Non-pigmented ciliary epithelial cell (primary cell): ENCODE measurements at regions not wholly inside any gene's neighbourhood (a gene's known extent, or its start where the extent isn't known, plus 50 kb on each side); places are given as distances from the start of the nearest gene placed in this dataset.
"Not testable (repeated sequence)": the region's sequence is repeated elsewhere in the genome, so short reads cannot be mapped to it uniquely, and the experiment has no call there.

ENCODE experiments used
- DNase-seq: peaks from one replicate; pipeline ENCODE4 v3.0.0-alpha.2; 2010; ENCODE audit warnings: low read depth

DNA sequence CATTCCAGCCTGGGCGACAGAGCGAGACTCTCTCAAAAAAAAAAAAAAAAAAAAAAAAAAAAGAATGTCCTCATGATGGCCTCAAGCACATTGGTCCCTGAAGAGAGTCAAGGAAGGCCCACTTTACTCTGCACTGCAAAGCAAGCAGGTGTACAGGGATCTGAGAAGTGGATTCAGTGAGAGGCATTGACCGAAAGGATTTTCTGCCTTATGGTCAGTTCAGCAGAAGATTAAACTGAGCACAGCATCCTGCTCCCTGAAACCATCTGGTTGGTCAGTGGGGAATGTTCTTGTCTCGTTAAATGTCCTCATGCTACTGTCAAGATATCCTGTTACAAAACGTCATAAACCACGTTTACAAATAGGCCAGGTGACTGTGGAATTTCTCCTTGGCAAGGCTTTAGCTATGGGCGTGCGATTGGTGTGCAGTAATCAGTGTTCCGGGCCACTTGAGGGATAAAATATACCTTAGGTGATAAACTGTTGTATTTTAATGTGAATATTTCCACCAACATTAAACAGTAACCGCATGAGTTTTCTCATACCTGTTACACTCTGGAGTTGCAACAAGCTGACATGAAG is 195.0 kb downstream of the ADRA2C start:
- DNase-seq = not testable (repeated sequence)

DNA sequence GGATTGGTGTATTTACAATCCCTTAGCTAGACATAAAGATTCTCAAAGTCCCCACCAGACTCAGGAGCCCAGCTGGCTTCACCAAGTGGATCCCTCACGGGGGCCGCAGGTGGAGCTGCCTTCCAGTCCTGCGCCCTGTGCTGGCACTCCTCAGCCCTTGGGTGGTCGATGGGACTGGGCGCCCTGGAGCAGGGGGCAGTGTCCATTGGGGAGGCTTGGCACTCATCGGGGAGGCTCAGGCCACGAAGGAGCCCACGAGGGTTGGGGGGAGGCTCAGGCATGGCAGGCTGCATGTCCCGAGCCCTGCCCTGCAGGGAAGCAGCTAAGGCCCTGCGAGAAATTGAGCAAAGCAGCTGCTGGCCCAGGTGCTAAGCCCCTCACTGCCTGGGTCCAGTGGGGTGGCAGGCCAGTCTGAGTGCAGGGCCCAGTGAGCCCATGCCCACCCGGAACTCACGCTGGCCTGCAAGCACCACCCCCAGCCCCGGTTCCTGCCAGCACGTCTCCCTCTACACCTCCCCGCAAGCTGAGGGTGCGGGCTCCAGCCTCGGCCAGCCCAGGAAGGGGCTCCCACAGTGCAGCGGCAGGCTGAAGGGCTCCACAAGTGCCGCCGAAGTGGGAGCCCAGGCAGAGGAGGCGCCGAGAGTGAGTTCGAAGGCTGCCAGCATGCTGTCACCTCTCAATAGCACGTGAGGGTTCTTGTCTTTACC is 198.5 kb downstream of the ADRA2C start:
- DNase-seq = not testable (repeated sequence)

DNA sequence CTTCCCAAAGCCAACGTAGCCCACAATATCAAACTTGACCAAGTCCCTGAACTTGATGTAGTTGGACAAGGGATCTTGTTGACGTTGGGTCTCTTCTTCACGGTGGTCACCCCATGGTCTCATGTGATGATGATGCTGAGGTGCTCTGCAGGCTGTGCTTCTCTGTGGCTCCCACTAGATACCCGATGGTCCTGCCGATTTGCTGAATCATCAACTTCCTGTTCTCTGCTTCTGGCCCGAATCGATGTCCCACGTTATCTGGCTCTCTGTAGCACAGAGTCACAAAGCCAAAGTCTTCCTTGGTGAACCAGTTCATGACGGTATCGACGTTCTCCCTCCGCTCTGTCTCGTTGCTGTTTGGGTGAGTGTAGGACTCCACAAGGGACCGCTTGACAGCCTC is 201.0 kb downstream of the ADRA2C start:
- not testable (repeated sequence) for DNase-seq

DNA sequence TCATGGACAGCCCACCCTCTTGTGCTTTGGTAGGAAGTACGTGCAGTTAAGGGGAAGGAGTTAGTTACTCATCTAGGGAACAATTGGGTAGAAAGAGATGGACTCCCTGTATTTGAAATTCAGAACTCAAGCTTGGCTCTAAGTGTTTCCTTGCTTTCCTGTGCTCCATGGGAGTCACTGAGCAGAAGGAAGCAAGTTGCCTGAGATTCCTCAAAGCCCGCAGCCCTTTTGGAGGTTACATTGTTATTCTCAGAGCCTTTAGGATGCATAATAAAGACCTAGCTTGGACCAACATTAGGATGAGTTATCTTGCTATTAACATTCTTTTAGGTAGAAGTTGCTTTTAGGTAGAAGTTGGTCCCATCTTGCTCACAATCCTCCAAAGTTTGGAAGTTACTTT is 206.4 kb downstream of the ADRA2C start:
- not testable (repeated sequence) for DNase-seq

DNA sequence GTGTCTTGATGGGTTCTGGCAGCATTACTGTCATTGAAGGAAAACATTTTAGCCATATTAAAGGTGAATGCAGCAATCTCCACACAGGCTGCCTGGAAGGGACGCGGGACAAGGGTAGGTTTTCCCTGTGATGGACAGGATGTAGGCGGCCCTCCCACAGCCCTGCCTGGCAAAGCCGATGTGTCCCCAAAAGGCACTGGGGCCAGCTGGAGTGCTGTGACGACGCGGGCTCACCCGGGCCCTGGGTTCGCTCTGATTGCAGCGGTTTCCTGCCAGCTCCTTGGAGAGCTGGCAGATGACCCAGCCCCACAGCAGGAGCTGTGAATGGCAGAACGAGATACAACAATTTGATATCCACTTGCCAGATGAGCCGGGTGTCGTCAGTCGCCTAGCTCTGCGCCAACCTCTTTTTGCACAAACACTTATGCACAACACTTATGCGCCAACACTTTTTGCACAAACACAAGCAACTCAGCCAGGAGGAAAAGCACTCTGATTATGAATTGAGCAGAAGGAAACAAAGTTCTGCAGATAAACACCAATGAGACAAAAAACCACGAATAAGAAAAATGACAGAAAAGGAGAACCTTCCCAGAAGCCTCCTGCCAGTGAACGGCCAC is 207.5 kb downstream of the ADRA2C start:
- not testable (repeated sequence) for DNase-seq

DNA sequence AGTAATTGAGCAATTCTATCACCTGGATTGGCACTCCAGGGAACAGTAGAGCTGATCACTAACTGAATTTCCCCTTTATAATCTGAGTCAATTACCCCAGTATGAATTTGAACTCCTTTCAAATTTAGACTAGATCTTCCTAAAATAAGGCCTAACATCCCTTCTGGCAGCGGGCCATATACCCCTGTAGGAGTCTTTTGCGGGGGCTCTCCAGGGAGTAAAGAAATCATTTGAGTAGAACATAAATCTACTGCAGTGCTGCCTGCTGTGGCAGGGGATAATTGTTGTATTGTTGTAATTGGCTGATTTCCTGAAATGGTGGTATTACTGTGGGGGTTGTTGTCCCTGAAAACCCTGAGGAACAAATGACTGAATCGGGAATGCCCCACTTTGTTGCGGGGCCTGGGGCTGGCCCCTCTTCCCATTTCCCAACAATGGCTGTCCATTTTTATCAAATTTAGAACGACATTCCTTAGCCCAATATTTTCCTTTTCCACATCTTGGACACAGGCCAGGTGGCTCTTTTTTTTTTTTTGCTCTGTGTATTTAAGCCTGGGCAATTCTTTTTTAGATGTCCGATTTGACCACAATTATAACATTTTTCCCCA is 217.4 kb downstream of the ADRA2C start:
- not testable (repeated sequence) for DNase-seq

DNA sequence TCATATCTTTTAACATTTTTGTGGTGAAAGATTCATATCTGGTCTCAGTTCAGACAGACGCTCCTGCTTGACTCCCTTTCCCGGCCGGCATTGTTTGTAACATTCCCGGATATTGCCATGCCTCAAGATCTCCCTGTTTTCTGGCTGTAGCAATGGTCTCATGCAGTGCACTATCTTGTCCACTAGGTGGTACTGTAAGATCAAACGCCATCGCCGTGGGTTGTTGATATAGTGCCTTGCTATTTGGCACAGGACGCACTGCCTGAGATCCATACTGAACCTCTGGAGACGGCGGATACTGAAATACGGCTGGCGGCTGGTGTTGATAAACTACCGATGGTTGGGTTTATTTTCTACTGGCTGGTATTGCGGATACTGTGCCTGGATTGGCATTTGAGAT is 218.6 kb downstream of the ADRA2C start:
- DNase-seq = not testable (repeated sequence)

DNA sequence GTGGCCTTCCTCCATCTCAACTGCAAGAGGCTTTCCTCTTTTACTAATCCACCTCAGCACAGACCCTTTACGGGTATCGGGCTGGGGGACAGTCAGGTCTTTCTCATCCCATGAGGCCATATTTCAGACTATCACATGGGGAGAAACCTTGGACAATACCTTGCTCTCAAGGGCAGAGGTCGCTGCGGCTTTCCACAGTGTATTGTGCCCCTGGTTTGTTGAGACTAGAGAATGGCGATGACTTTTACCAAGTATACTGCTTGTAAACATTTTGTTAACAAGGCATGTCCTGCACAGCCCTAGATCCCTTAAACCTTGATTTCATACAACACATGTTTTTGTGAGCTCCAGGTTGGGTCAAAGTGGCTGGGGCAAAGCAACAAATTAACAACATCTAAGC is 220.2 kb downstream of the ADRA2C start:
- DNase-seq = not testable (repeated sequence)

DNA sequence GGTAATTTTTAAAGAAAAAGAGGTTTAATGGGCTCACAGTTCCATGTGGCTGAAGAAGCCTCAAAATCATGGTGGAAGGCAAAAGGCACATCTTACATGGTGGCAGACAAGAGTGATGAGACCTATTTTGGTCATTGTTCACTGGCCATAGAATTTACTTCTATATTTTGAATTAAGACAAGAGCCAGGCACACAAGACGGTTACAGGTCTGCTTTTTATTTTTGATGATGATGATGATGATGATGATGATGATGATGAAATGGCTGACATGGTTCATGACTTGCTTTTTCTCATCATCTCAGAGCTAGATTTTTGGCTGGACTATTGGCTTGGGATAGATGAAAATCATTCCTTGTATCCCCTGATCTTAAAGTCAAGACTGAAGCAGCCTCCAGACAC is 229.3 kb downstream of the OTOP1 start:
- DNase-seq = not testable (repeated sequence)

DNA sequence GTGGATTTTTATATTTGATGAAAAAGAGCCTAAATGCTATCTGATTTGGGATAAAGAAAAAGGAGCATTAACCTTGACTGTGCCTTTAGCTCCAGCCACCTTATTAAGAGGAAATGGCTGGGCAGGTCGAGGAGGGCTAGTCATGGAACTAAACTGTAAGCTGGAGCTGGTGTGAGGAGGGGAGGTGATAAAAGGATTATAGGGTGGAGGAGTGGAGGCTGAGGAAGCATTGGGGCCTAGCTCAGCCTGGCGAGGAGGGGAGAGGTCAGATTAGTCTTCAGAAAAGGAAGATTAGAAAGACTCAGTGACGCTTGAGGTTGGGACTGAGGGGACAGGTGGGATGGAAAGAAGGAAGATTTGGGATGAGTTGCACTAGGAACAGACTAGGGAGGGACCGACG is 222.7 kb downstream of the OTOP1 start:
- DNase-seq = not testable (repeated sequence)

DNA sequence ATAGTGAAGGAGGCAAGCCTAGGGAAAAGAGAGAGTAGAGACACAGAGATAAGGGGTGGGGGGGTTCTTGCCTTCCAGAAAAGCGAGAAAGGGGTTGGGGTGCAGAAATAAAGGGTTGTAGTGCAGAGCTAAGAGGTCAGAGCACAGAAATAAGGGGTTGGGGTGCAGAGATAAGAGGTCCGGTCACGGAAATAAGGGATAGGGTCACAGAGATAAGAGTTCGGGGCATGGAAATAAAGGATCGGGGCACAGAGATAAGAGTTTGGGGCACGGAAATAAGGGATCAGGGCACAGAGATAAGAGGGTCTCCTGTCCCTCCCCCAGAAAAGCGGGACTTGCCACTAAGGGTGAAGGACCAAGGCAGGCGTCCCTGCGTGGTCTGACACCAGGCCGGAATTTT is 222.0 kb downstream of the OTOP1 start:
- DNase-seq = not testable (repeated sequence)

DNA sequence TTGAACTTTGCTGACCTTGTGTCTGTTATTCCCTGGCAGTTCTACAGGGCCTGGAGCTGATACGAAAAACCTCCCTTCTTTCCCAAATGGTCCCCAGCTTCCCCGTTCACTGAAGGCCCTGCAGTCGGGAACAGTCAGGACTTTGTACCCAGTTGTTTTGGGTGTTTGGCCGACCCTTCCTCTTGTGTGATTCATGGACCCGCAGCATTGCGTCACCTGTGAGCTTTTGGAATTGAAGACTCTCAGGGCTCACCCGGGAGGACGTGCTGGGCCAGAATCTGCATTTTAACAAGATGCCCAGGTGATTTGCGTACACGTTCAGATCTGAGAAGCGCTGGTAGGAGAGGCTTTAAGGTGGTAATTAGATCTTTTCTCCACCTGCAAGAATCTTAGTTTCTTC is 220.4 kb downstream of the OTOP1 start:
- not testable (repeated sequence) for DNase-seq

DNA sequence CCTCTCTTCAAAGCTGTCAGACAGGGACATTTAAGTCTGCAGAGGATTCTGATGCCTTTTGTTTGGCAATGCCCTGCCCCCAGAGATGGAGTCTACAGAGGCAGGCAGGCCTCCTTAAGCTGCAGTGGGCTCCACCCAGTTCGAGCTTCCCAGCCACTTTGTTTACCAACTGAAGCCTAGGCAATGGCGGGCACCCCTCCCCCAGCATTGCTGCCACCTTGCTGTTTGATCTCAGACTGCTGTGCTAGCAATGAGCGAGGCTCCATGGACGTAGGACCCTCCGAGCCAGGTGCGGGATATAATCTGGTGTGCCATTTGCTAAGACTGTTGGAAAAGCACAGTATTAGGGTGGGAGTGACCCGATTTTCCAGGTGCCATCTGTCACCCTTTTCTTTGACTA is 207.7 kb downstream of the OTOP1 start:
- not testable (repeated sequence) for DNase-seq

DNA sequence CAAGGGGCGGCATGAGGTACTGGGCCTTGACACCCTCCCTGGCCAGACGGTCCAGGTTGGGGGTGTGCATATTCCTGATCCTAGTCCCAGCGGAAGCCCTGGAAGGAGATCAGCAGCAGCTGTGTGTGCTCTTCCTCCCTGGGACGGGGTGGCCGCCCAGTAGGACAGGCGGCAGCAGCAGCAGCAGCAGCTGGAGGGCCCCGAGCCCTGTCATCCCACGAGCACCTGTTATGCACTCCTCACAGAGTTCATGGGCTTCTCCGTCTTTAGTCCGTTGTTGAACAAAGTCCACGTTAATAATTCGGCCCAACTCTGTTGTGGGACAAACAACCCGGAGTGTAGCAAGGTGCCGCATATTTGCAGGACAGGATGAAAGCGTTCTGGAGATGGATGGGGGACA is 205.6 kb downstream of the OTOP1 start:
- DNase-seq = not testable (repeated sequence)

DNA sequence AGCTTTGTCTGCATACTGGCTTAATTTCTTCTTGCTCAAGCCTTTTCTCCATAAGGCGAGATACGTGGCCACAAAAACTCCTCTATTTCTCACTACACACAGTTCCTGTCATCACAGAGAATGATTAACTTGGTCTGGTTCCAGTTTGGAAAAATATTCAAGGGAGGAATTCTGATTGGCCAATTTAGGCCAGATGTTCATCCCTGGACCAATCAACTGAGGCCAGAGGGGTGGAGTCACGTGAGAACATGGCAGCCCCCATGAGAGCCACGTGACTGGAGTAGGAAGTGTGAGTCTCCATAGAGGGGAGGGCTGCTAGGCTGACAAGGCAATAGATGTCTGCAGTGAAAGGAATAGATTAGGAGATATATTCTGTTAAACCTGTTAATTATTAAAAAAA is 200.0 kb downstream of the OTOP1 start:
- DNase-seq = not testable (repeated sequence)

DNA sequence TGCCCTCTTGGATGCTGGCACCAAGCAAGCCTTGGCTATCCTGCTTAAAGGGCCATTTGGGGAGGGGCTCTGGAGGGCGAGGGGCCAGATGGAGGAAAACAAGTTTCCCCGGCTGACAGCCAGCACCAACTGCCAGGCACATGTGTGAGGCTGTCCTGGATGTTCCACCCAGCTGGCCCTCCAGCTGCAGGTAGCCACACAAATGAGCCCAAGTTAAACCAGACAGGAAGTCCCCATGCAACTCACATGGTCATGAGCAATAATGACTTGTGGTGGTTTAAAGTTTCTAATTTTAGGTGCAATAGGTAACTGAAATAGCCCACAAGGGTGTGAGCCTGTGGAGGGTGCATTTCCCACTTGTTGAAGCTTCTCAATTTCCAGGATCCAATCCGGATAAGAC is 198.0 kb downstream of the OTOP1 start:
- DNase-seq = not testable (repeated sequence)

DNA sequence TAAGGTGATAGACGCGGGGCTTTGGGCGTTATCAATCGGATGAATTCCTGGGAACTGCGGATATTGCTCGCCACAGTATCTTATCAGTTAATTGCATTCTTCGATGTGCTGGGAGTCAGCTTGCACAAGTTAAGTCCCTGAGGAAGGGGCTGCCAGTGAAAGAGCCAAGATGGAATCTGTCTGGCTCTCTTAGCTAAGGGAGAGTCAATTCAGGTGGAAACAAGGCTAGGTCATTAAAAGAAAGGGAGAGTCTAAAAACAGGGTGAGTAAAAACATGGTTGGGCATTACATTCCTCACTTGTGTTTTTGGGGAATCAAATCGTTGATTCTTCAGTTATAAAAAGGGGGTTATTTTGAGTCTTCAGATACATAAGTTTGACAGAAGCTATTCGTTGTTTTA is 196.2 kb downstream of the OTOP1 start:
- not testable (repeated sequence) for DNase-seq

DNA sequence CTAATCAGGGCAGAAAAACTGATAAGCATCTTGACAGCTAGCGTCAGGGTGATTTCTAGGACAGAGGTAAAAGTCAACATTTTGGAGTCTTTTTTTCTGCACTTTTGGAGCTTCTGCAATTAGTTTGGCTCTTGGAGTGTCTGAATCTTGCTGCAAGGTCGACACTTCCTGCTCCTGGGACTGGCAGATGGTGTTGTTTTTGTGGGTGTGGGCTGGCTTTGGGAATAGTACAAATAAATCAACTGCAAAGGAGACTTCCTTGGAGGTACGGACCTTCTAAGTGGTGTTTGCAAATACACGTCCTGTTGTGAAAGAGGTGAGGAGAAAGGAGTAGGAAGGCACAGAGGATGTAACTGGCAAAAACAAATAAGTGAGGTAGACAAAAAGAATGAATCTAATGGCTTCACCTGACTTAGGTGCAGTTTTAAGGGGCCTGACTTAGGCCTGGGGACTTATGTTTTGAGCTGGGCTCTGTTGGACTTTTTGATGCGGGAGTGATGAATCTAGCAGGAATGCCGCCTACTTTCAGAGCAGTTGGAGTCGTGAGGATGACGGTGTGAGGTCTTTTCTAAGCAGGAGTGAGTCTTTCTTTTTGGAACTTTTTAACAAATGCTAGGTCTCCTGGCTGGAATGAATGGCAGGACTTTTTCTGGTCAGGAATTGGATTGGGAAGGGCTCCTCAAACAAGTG is 195.1 kb downstream of the OTOP1 start:
- DNase-seq = not testable (repeated sequence)

DNA sequence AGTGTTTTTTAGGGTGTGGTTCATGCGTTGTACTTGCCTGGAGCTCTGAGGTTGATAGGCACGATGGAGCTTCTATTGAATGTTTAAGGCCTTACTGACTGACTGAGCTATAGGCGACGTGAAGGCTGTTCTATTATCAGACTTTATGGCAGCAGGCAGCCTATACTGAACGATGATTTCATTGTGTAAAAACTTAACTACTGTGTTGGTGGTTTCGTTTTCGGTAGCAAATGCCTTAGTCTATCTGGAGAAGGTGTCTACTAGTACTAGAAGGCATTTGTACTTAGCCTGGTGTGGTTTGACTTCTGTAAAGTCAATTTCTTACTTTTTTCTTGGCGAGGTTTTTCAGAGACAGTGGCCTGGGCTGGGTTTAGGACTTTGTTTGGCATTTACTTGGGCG is 194.4 kb downstream of the OTOP1 start:
- DNase-seq = not testable (repeated sequence)

DNA sequence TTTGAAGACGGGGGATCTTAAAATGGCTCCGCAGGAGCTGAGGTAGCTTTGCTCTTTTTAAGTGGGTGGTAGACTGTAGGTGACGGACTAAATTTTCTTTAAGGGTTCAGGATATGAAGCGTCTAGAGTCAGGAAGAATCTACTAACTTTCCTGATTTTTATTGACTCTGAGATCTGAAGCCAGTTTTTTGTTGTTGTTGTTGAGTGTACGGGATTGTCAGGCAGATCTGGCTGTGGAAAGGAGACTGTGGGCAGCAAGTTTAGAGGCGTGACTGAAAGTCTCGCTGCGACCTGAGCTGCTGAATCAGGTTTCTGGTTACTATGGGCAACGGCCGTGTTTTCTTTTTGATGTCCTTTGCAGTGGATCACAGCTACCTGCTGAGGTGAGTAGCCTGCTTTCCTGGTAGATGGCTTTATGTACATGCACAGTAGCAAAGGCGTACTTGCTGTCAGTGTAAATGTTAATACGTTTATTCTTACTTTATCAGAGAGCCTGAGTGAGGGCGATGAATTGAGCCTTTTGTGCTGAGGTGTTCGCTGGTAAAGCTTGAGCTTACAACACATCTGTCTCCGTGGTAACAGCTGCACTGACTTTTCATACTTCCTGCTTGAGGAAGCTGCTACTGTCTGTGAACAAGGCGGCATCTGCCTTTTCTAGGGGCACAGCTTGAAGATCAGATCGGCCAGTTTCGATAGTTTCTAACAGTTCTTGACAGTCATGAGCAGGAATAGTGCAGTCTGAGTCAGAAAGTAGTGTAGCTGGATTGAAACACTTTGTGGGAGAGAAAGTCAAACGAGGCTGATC is 193.7 kb downstream of the OTOP1 start:
- DNase-seq = not testable (repeated sequence)

DNA sequence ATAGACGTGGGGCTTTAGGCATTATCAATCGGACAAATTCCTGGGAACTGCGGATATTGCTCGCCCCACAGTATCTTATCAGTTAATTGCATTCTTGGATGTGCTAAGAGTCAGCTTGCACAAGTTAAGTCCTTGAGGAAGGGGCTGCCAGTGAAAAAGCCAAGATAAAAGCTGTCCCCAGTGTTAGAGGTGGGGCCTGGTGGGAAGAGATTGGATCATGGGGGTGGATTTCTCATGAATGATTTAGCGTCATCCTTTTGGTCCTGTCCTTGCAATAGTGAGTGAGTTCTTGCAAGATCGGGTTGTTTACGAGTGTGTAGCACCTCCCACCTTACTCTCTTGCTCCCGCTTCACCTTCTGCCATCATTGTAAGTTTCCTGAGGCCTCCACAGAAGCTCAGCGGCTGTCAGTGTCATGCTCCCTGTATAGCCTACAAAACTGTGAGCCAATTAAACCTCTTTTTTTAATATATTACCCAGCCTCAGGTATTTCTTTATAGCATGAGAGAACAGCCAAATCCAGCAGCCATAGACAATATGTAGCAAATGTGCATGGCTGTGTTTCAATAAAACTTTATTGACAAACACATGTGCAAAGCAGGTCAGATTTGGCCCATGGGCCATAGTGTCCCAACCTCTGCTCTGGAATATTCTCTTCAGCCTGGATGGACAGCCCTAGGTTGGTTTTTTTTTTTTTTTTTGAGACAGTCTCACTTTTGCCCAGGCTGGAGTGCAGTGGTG is 189.2 kb downstream of the OTOP1 start:
- not testable (repeated sequence) for DNase-seq
